ENCODE measurements at regions not wholly inside any gene's neighbourhood (a gene's known extent, or its start where the extent isn't known, plus 50 kb on each side); places are given as distances from the start of the nearest gene placed in this dataset.

DNA sequence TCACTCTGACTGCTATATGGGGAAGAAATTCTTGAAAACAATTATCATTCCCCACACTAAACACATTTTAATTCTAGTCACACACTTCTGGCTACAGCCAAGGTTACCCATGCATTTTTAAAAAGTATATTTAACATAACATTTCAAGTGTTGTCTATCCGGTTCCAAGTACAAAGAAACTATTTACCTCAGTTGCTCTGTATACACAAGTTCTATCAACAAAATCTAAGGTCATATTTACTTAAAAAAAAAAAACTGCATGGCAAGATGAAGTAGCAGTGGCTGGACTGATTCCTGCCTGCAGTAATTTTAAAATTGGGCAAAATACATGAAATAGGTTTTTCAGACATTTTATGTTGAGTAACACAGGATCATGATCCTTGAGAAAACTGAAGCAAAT lies 155.9 kb upstream of the TOM1L1 start:
- no peak for TF ChIP-seq CTCF (IDR thresholded peaks at IDR 0.05)
- no peak for TF ChIP-seq EP300 (IDR thresholded peaks at IDR 0.05)
- TF ChIP-seq POLR2AphosphoS5 (IDR thresholded peaks at IDR 0.05), result no peak
